Nucleus accumbens (tissue), 56 donors: ENCODE measurements at regions not wholly inside any gene's neighbourhood (a gene's known extent, or its start where the extent isn't known, plus 50 kb on each side); places are given as distances from the start of the nearest gene placed in this dataset.
"Not testable (repeated sequence)": the region's sequence is repeated elsewhere in the genome, so short reads cannot be mapped to it uniquely, and the experiment has no call there.

ENCODE experiments used
- DNase-seq, 56 donors: peaks; one replicate each; lab custom pipeline; 2025; lab: John Stamatoyannopoulos, UW

DNA sequence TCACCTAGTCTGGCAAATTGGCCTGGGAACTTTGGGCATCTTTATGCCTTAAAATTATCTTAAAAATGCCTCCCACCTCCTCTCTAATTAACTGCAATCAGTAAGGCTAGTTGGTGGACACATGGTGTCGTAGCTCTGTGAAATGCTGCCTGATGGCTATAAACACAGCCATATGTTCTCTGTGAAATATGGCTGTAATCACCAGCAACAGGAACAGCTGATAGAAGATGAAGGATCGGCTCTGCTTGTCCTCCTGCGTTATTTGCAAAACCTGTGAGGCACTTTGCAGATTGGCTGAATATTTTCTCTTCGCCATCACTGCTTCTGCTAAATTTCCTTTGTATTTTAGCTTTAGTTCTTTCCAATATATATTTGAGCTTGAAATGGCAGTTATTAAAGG lies 419.6 kb downstream of the RWDD3 start:
- no peak for DNase-seq

DNA sequence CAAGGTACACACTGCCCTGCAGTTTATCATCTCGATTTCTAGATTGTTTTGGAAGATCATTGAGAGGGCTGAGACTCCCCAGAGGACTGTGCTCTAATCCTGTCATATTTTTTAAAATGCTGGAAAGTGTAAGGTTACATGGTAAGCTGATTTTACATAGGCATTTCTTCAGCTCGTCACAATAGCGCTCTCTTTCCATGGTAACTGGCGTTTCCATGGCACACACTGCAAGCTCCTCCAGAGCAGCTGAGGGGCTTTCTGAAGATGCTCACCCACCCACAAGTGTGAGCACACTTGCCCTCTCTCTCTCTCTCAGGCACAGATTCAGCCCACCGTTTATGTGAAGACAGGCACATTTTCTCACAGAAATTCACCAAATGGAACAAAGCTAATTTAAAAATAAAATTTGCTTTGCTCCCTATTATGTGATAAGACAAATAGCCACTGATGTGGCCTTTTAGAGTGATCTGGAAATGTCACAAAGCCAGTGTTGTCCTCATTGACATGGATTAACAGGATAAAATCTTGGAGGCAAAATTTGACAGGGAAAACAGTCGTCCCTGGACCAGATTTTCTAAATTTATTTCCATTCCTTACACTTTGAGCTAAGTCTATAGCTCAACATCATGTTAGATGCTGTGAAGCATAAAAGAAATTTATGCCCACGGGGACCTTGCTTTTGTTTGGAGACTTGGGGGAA lies 421.5 kb downstream of the RWDD3 start:
- DNase-seq, result peak in 12 of 56 donors; percentile 2 to 43 (median 10)

DNA sequence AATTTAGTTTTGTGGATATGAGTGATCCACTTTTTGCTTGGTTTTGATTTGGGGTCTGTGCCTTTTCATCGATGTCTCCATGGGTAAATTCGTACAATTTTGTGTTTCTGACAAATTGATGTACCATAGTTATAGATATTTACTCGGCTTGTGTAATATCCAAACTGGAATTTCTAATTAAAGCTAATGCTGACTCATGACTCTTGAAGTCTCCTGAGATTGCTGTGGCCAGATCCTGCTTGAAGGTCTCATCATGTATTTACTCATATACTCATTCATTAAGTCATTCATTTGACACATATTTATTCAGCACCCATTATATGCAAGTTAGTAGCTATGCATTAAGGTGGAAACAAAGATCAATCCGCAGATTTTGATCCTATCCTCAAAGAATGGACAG lies 423.2 kb downstream of the RWDD3 start:
- no peak for DNase-seq

DNA sequence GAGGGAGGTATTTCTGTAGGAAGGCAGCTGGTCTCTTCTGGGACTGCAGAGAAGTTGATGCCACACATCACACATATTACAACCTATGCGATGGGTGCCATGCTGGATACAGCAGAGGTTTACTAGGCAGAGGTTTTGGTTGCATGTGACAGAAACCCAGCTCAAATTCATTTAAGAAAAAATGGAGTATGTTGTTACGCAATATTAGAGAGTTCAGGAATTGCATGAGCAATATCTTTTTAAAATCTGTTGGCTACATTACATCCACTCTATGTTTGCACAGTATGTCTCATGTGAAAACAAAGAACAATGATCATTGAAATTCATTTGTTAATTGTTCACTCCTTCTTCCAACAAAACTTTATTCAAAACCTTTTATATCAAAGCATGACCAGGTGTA lies 425.2 kb downstream of the RWDD3 start:
- no peak for DNase-seq

DNA sequence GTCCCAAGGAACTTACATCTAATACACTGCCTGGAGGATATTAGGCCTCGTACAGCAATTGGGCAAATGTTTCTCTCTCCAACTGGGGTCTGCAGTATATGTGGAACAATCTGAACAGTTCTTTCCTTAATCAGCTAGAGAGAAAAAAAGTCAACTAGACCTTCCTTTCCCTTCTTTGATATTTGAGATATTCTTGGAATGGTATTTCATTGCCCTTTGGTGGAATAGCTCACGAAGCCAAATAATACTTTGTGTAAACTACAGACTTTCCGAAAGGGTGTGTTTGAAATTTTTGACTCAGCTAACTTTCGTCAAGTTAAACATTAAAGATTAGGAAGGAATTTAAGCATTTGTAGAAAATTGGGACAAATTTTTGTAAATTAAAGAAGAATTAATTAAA lies 425.6 kb downstream of the RWDD3 start:
- DNase-seq, result no peak

DNA sequence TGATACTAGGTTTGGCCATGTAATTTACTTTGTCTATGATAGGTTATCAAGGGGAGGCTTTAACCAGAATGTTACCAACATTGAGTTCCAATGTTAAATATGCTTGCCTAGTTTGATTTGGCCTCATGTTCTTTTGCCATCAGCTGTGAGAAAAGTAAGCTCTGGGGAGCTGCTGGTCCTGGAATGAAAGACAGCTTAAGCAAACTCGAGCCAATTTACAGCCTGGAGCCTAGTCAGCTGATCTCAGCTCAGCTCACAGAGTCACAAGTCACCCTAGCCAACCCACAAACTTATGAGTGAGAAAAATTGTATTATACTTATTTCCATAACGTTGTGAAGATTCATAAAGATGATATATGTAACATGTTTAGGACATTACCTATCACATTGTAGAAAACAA lies 426.7 kb downstream of the RWDD3 start:
- DNase-seq, result no peak

DNA sequence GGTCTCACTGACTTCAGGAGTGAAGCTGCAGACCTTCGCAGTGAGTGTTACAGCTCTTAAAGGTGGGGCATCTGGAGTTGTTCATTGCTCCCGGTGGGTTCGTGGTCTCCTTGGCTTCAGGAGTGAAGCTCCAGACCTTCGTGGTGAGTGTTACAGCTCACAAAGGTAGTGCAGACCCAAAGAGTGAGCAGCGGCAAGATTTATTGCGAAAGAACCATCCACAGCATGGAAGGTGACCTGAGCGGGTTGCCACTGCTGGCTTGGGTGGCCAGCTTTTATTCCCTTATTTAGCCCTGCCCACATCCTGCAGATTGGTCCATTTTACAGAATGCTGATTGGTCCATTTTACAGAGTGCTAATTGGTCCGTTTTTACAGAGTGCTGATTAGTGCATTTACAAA lies 429.5 kb downstream of the RWDD3 start:
- DNase-seq, result not testable (repeated sequence)

DNA sequence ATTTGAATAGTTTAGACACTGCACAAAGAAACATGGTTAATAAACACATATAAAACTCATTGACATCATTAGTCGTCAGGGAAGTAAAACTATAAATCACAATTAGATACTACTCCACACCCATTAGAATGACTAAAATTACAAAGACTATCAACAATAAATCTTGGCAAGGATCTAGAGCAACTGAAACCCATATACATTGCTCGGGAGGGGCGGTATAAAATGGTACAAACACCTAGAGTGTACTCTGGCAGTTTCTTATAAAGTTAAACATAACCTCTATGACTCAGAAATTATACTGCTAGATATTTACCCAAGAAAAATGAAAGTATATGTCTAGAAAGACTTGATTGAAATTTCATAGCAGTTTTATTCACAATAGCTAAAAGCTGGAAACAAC lies 434.2 kb downstream of the RWDD3 start:
- no peak for DNase-seq

DNA sequence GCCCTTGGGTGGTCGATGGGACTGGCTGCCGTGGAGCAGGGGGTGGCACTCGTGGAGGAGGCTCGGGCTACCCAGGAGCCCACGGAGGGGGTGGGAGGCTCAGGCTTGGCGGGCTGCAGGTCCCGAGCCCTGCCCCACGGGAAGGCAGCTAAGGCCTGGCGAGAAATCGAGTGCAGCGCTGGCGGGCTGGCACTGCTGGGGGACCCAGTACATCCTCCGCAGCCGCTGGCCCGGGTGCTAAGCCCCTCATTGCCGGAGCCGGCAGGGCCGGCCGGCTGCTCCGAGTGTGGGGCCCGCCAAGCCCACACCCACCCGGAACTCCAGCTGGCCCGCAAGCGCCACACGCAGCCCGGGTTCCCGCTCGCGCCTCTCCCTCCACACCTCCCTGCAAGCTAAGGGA lies 435.6 kb downstream of the RWDD3 start:
- not testable (repeated sequence) for DNase-seq

DNA sequence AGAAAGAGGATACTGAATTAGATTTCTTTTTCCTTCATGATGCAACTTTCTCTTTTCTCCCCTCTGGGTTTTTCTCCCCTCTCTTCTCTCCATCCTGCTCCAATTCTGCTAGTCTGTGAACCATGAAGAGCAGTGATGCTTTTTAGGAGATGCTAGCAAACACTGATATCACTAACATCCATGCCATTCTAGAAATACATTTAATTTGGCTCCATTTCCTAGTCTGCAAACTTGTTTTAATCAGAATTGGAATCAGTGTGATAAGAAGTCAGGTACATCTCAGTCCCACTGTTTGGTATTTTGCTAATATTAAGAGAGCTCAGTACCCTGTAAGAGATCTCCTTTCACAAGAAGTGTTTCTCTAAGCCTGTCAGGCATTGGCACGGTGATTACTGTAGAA lies 437.1 kb downstream of the RWDD3 start:
- no peak for DNase-seq

DNA sequence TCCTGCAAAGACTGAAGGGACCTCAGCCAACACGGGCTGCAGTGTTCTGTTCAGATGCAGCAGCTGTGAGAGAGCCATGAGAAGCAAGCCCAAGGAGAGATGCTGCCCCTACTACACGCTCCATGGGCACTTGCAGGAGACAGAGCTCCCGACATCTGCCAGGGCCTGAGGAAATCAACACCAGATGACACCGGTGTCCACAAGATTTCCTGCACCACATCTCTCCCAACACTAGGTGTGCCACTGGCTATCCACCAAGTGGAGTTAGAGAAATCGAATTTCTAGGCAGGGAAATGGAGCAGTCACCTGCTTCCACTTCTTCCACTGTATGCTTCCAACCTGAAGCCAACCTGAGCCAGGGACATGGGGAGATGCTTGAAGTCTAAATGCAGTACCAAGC lies 445.3 kb downstream of the RWDD3 start:
- no peak for DNase-seq

DNA sequence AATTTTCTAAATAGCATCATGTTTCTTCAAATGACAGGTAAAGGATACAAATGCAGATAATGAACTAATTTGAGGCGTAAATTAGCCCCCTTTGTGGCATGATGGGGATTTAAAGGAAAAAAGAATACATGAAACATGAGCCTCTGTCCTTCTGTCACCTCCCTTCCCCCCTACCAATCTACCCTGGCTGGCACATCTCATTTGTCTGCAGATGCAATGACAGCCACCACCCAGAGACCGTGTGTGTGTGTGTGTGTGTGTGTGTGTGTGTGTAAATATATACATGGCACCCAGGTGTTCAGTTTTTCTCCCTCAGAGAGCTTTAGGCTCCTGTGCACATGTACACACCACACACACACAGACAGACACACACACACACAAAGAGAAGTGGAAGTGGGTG lies 451.1 kb downstream of the RWDD3 start:
- no peak for DNase-seq

DNA sequence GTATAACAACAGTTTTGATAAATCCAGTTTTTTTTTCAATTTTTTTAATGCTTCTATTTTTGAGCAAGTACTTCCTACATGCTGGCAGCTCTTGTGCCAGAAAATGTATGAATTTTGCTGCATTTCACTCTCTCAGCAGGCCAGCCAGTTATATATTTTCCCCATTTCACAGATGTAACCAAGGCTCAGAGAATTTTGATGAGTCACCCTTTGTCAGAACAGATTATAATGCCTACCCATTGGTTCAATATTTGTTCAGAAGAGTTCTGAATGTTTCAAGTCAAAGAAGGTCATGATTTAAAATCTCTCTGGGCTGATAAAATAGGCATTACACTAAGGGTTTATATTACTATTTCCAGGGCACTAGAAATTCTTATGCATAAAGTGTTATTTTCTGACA lies 452.2 kb downstream of the RWDD3 start:
- no peak for DNase-seq

DNA sequence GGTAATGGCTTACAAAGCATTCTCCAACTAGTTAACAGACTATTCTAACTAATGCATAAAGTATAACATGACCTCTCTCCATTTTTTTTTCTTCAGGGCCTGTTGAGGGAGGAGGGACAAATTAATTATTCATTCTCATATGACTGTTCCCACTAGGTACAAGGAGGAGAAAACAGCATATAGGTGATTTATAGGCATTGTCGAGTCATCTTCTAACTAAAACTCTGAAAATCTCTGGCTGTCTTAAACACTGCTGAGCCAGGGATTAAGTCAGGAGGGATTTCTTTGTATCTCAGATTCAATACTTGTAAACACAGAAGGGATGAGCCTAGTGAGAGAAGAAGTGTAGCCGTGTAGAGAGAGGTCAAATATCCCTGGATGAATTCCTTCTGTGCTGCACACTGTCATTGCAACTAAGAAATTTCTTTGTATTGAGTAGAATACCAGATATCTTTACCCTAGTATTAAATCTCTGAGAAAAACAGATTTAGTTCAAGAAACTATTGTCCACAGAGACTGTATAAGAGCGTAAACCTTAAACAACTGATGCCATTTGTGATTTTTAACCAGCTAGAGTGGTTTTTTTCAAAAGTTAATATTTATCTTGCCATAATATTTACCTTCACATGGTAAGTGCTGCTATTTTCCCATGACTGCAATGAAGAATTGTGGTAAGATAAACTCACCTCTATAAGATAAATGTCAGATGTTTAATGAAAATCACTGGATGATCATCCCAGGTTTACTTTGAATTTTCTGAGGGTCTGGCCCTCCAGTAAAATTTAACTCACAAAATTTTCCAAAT lies 465.3 kb downstream of the RWDD3 start:
- no peak for DNase-seq

DNA sequence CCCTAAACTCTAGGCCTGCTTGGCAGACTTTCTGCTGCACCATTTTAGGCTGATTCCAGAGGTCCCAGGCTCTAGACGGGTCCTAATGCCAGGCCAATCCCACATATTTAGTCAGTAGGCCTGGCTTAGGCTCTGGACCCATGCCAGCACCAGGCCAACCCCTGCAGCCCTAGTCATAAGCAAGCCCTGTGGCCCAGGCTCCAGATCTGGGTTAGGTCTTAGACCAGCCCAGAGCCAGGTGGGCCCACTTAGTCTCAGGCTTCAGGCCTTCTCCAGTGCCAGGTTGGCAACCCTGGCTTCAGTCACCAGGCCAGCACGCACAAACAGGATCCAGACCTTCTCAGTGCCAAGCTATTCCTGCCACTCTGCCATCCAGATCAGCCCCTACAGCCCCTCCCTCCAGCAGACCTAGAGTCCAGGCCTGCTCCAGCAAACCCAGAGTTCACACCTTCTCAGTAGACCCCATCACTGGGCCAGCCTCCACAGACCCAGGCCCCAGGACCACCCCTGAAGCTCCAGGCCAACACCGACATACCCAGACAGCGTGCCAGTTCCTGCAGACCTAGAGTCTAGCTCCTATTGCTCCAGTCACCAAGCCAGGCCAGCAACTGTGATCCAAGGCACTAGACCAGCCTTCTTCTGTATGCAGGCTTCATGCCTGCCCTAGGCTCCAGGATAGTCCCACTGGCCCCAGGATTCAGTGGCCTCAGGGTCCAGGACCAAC lies 467.6 kb downstream of the RWDD3 start:
- no peak for DNase-seq

DNA sequence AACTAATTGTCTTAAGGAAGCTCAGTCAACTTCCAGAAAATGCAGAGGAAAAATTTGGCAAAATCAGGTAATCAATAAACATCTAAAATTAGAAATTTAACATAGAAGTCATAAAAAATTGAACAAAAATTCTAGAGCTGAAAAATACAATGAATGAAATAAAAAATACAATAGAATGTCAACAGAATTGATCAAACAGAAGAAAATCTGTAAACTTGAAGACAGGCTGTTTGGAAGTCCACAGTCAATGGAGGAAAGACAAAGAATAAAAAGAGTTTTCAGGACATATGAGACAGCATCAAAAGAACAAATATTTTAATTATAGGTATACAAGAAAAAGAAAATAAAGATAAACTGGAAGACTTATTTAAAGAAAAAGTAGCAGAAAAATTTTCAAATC lies 469.0 kb downstream of the RWDD3 start:
- no peak for DNase-seq

DNA sequence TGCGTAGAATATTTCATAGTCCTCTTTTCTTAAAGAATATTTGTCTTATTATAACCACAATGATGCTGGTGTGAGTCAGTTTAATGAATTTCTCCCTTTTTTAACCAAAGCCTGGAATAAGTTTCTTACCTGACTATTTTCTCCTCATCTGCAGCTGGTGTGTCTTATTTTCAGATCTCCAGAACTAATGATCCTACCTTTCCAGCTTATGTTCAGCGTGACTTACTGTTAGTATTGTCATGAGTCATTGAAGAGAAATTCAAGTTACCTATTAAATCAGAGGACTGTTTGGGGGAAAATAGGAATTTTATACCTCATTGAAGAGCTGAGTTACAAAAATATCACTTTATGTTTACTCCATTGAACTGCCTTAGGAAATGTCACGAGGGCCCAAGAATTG lies 482.1 kb downstream of the RWDD3 start:
- no peak for DNase-seq

DNA sequence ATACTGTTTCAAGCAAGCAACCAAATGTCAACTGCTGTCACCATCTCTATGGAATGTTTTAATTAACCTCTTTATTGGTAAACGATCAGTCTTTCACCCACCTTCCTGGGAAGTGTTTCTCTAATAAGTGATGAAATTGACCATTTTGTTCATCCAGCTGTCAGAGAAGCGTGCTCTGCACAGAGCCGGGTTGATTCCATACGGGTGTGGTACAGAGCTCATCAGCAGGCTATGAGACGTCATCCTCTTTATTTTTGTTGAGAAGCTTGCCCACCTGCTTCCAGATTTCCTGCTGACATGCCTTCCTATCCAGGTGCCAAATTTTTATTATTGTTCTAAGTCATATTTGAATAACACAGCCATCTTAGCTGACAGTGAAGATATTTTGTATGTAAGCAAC lies 482.5 kb downstream of the RWDD3 start:
- DNase-seq, result no peak

DNA sequence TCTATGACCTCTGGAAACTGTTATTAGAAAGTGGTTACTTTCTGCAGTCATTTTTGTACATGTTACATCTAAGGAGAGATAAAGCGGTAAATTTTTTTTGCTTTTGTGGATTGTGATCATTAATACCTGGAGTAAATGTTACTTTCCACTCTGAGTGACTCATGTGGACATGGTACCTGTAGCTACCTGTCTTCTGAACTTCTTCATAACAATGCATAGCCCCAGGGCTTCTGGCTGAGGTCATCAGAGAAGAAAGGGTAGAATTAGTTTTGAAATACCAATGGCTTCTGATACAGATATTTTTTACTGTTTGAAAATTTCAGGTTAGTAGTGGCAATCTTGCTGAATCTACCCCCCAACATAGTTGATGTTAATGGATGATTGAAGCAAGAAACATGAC lies 489.3 kb downstream of the RWDD3 start:
- DNase-seq, result no peak

DNA sequence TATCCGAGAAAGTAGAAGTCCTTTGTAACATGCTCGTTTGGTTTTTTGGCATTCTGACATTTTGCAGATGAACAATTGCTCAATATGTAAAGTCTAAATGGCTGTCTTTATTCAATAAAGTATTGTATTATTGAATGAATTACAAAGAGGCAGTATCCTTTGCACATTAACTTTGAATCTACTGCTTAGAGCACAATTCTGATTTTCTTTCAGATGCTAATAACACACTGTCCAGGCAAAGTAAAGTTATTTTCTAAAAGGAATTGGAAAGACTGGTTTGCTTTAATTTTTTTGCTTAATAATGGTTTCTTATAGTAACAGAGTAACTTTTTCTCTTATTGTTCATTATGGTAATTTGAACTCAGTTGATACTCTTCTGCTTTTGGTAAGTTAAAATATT lies 494.8 kb downstream of the RWDD3 start:
- DNase-seq, result no peak

DNA sequence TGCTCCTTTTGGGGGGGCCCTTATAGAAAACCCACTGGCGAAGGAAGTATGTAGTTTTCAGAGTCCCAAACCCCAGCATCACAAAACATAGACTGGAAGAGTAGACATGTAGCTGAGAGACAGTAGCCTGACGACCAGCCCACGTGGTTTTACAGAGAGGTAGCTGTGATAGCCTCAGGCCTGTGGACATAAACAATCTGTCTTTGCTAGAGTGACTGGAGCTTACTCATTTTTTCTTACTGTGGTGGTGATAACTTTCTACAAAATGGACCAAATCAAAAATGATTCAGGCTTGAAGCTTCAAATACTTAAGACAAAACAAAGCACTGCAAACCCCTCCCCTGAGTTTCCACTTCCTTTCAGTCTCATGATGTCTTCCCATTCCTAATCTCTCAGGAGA lies 497.0 kb downstream of the RWDD3 start:
- no peak for DNase-seq

DNA sequence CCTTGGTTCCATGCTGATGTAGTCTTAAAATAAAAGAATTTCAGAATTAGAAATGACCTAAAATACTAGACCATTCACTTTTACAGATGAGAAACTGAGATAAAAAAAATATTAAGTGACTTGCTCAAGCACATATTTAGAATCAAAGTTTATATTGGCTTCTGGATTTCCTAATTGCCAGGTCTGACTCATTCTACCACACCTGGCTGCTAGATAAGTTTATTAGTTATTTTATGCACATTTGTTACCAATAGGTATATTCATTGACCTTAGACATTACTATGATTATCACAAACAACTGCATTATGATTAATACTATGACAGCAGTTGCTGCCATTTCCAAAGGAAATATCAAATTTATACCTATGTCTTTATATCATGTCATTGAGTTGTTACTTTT lies 497.5 kb downstream of the RWDD3 start:
- no peak for DNase-seq
